OCI-LY7 (cell line): ENCODE measurements at regions not wholly inside any gene's neighbourhood (a gene's known extent, or its start where the extent isn't known, plus 50 kb on each side); places are given as distances from the start of the nearest gene placed in this dataset.

Experiments used
- BruUV-seq: library from RNA; stranded (reverse); fragments of 400-500 nt; replicated peaks from 2 replicates; lab custom pipeline; 2021; lab: Mats Ljungman, UMichigan
- CTCF ChIA-PET: fragments of 300-600 bp; sonication (Branson Sonifier 250); formaldehyde crosslinking; loops from one replicate; lab custom pipeline; 2022; ENCODE audit warnings: antibody characterized with exemption; ENCODE audit not compliant: unreplicated experiment; lab: Charles Lee
- POLR2A ChIA-PET: fragments of 300-600 bp; sonication (Branson Sonifier 250); formaldehyde crosslinking; loops from one replicate; lab custom pipeline; 2022; ENCODE audit warnings: antibody characterized with exemption; lab: Charles Lee
- DNase-seq: peaks from one replicate; pipeline ENCODE4 v3.0.0-alpha.2; 2015; ENCODE audit warnings: low spot score
- H2AFZ ChIP-seq: fragments of 200-600 bp; sonication (generic), shearing (Covaris generic); 2 replicates; pipeline ENCODE4 v1.6.1; 2014; ENCODE audit warnings: mild to moderate bottlenecking, antibody characterized with exemption, low read length, moderate library complexity
- H3K27ac ChIP-seq: fragments of 200-600 bp; sonication (generic); 2 replicates; pipeline ENCODE4 v1.5.1; 2014; ENCODE audit warnings: mixed run types, low read depth, mild to moderate bottlenecking, moderate library complexity, low read length, inconsistent platforms; ENCODE audit not compliant: poor library complexity, severe bottlenecking
- H3K36me3 ChIP-seq: fragments of 200-600 bp; sonication (generic); 2 replicates; pipeline ENCODE4 v1.6.1; 2014; ENCODE audit warnings: mild to moderate bottlenecking, antibody characterized with exemption, low read length, moderate library complexity, mixed read lengths; ENCODE audit not compliant: insufficient read depth
- H3K4me1 ChIP-seq: fragments of 200-600 bp; sonication (generic); 2 replicates; pipeline ENCODE4 v1.5.1; 2014; ENCODE audit warnings: mild to moderate bottlenecking, low read length; ENCODE audit not compliant: insufficient read depth, poor library complexity, severe bottlenecking
- H3K4me2 ChIP-seq: fragments of 200-600 bp; sonication (generic); 2 replicates; pipeline ENCODE4 v1.6.1; 2014; ENCODE audit warnings: mild to moderate bottlenecking, low read length
- H3K4me3 ChIP-seq: fragments of 200-600 bp; sonication (generic); 2 replicates; pipeline ENCODE4 v1.5.1; 2014; ENCODE audit warnings: mild to moderate bottlenecking, low read depth, low read length; ENCODE audit not compliant: poor library complexity, severe bottlenecking
- H3K79me2 ChIP-seq: fragments of 200-600 bp; sonication (generic); 2 replicates; pipeline ENCODE4 v1.6.1; 2016; ENCODE audit warnings: low read depth, mild to moderate bottlenecking, low read length, moderate library complexity, mixed read lengths; ENCODE audit not compliant: insufficient read depth
- H3K9me2 ChIP-seq: fragments of 200-600 bp; sonication (generic); 2 replicates; pipeline ENCODE4 v1.6.1; 2016; ENCODE audit warnings: mild to moderate bottlenecking, low read length, mixed read lengths; ENCODE audit not compliant: insufficient read depth
- H3K9me3 ChIP-seq: fragments of 200-600 bp; sonication (generic); 2 replicates; pipeline ENCODE4 v1.6.1; 2014; ENCODE audit warnings: mild to moderate bottlenecking, mixed run types, low read length, mixed read lengths
- H4K20me1 ChIP-seq: fragments of 200-600 bp; sonication (generic); 2 replicates; pipeline ENCODE4 v1.6.1; 2014; ENCODE audit warnings: mild to moderate bottlenecking, antibody characterized with exemption, low read length, moderate library complexity, mixed read lengths; ENCODE audit not compliant: insufficient read depth
- CTCF ChIP-seq: fragments of 200-600 bp; sonication (generic); conservative IDR thresholded peaks from 2 replicates; pipeline ENCODE4 v1.5.1; 2014; ENCODE audit warnings: mild to moderate bottlenecking, antibody characterized with exemption, low read length, moderate library complexity, mixed read lengths
- EZH2phosphoT487 ChIP-seq: fragments of 200-600 bp; sonication (generic); IDR thresholded peaks from 2 replicates; pipeline ENCODE4 v1.6.1; 2018; ENCODE audit warnings: low read depth, borderline replicate concordance, mild to moderate bottlenecking, mixed run types, antibody characterized with exemption, low read length, moderate library complexity, mixed read lengths
- intact Hi-C: fragments of 100-400 bp; cut with micrococcal nuclease; formaldehyde crosslinking; loops from one replicate; pipeline ENCODE4 v1.10.0; 2022; ENCODE audit not compliant: unreplicated experiment

- TF ChIP-seq EZH2phosphoT487, result no peak
- TF ChIP-seq CTCF, result no peak
- H3K79me2 ChIP-seq, result no peaks in the 10 kb centered on the region
- no peak overlapping the region for H2AFZ ChIP-seq
- no peaks in the 10 kb centered on the region for H3K9me2 ChIP-seq
- no peak overlapping the region for H3K4me3 ChIP-seq
- no peaks in the 10 kb centered on the region for H3K4me1 ChIP-seq
- intact Hi-C loops, result no loop called here
- CTCF ChIA-PET, result no interaction called here
- no peak overlapping the region for H3K4me2 ChIP-seq
- no peak for DNase-seq
- no peaks in the 10 kb centered on the region for H3K36me3 ChIP-seq
- H4K20me1 ChIP-seq, result no peaks in the 10 kb centered on the region
- H3K27ac ChIP-seq, result no peak overlapping the region
- POLR2A ChIA-PET, result interaction anchor here (0.6 kb wide), 1 partner anchor 11 kb away, joined by 3 read pairs; no protein-coding TSS in a partner anchor
- H3K9me3 ChIP-seq, result no peaks in the 10 kb centered on the region
- BruUV-seq, result no TSS peak
Observed at GRCh38 chr20:51159981-51160380, 137.1 kb upstream of the KCNG1 start.

DNA sequence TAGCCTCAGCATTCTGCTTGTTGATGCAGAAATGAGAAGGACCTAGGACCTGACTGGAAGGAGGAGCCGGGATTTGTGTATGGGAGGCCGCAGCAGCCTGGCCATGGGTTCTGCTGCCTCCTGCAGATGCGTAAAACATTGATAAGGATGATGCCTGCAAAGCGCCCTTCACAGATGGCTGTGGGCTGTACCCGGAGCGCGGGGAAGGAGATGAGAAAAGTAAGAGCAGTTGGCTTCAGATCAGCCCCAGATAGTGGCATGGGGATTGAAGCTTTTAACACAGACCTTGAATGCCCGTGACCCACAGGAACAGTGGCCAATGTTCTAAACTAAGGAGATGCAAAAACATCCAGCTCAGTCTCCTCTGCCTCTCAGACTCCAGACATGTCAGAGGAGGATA, 136.4 kb upstream of the KCNG1 start:
- no TSS peak for BruUV-seq

More for the DNA sequence above, 136.4 kb upstream of the KCNG1 start:
- H3K9me3 ChIP-seq, result no peaks in the 10 kb centered on the region
- CTCF ChIA-PET, result no interaction called here
- H3K79me2 ChIP-seq, result no peaks in the 10 kb centered on the region
- DNase-seq, result no peak
- H3K4me3 ChIP-seq, result no peak overlapping the region
- no peaks in the 10 kb centered on the region for H4K20me1 ChIP-seq
- POLR2A ChIA-PET, result interaction anchor here (0.6 kb wide), 1 partner anchor 10 kb away, joined by 3 read pairs; no protein-coding TSS in a partner anchor
- intact Hi-C loops, result no loop called here
- TF ChIP-seq CTCF (no peak), EZH2phosphoT487 (no peak)
- no peak overlapping the region for H3K27ac ChIP-seq
- no peaks in the 10 kb centered on the region for H3K9me2 ChIP-seq
- no peak overlapping the region for H2AFZ ChIP-seq
- no peak overlapping the region for H3K4me2 ChIP-seq
- H3K4me1 ChIP-seq, result no peaks in the 10 kb centered on the region
- H3K36me3 ChIP-seq, result no peaks in the 10 kb centered on the region
